Hepatocyte (in vitro differentiated cells): ENCODE measurements at regions not wholly inside any gene's neighbourhood (a gene's known extent, or its start where the extent isn't known, plus 50 kb on each side); places are given as distances from the start of the nearest gene placed in this dataset.

Experiments used
- DNase-seq: peaks from one replicate; pipeline ENCODE4 v3.0.0-alpha.2; 2016; ENCODE audit warnings: low spot score
- H2AFZ ChIP-seq: fragments of 200-600 bp; sonication (generic); 2 replicates; pipeline ENCODE4 v1.6.0; 2016; ENCODE audit warnings: antibody characterized with exemption, mild to moderate bottlenecking
- H3K27ac ChIP-seq: fragments of 200-600 bp; sonication (generic); 2 replicates; pipeline ENCODE4 v1.5.1; 2016; ENCODE audit warnings: mild to moderate bottlenecking
- H3K27me3 ChIP-seq: fragments of 200-600 bp; sonication (generic); 2 replicates; pipeline ENCODE4 v1.6.1; 2016
- H3K36me3 ChIP-seq: fragments of 200-600 bp; sonication (generic); replicated peaks from 2 replicates; pipeline ENCODE4 v1.5.1; 2016; ENCODE audit warnings: low read depth; ENCODE audit not compliant: insufficient read depth
- H3K4me1 ChIP-seq: fragments of 200-600 bp; sonication (generic); 2 replicates; pipeline ENCODE4 v1.5.1; 2016; ENCODE audit warnings: mild to moderate bottlenecking, moderate library complexity; ENCODE audit not compliant: insufficient read depth
- H3K4me2 ChIP-seq: fragments of 200-600 bp; sonication (generic); 2 replicates; pipeline ENCODE4 v1.6.0; 2016
- H3K4me3 ChIP-seq: fragments of 200-600 bp; sonication (generic); 2 replicates; pipeline ENCODE4 v1.5.1; 2016; ENCODE audit warnings: mild to moderate bottlenecking
- H3K79me2 ChIP-seq: fragments of 200-600 bp; sonication (generic); 2 replicates; pipeline ENCODE4 v1.6.0; 2017; ENCODE audit warnings: mild to moderate bottlenecking
- H3K9me2 ChIP-seq: fragments of 200-600 bp; sonication (generic); replicated peaks from 2 replicates; pipeline ENCODE4 v1.6.0; 2017; ENCODE audit warnings: mild to moderate bottlenecking; ENCODE audit not compliant: insufficient read depth
- H3K9me3 ChIP-seq: fragments of 200-600 bp; sonication (generic); 2 replicates; pipeline ENCODE4 v1.5.1; 2016; ENCODE audit warnings: low read depth, mild to moderate bottlenecking
- H4K20me1 ChIP-seq: fragments of 200-600 bp; sonication (generic); 2 replicates; pipeline ENCODE4 v1.6.0; 2016; ENCODE audit warnings: mild to moderate bottlenecking; ENCODE audit not compliant: insufficient read depth, poor library complexity, severe bottlenecking
- EZH2 ChIP-seq: fragments of 200-600 bp; sonication (generic); IDR thresholded peaks from 2 replicates; pipeline ENCODE4 v1.6.1; 2016; ENCODE audit warnings: antibody characterized with exemption, mild to moderate bottlenecking, borderline replicate concordance
- EZH2phosphoT487 ChIP-seq: fragments of 200-600 bp; sonication (generic); IDR thresholded peaks from one replicate; pipeline ENCODE4 v1.6.1; 2018; ENCODE audit warnings: antibody characterized with exemption, mild to moderate bottlenecking, low read depth, moderate library complexity; ENCODE audit not compliant: unreplicated experiment, severe bottlenecking
- WGBS: methylation state at CpG from one replicate; pipeline ENCODE4 v1.1.6; 2016; ENCODE audit warnings: low lambda C conversion rate; ENCODE audit errors: missing lambda C conversion rate; 5-methylcytosine and 5-hydroxymethylcytosine counted together
- TF ChIP-seq, protein P1 (sequence below): fragments of 200-600 bp; sonication (generic); IDR thresholded peaks from 2 replicates; pipeline ENCODE4 v1.5.1; 2016; ENCODE audit warnings: antibody characterized with exemption, mild to moderate bottlenecking; ENCODE audit not compliant: poor library complexity

DNA sequence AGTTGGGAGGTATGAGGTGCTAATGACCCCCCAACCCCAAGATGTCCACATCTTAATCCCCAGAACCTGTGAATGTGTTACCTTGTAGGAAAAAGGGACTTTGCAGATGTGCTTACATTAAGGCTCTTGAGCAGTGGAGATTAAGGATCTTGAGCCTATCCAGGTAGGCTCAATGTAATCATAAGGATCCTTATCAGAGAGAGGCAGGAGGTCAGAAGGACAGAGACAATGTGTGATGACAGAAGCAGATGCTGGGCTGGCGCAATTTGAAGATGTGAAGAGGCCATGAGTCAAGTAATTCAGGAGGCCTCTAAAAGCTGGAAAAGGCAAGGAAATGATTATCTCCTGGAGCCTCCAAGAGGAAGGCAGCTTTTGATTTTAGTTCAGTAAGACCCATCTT is 90.4 kb upstream of the MAX start:
- no peak overlapping the region for H3K4me2 ChIP-seq
- TF ChIP-seq, protein P1, sequence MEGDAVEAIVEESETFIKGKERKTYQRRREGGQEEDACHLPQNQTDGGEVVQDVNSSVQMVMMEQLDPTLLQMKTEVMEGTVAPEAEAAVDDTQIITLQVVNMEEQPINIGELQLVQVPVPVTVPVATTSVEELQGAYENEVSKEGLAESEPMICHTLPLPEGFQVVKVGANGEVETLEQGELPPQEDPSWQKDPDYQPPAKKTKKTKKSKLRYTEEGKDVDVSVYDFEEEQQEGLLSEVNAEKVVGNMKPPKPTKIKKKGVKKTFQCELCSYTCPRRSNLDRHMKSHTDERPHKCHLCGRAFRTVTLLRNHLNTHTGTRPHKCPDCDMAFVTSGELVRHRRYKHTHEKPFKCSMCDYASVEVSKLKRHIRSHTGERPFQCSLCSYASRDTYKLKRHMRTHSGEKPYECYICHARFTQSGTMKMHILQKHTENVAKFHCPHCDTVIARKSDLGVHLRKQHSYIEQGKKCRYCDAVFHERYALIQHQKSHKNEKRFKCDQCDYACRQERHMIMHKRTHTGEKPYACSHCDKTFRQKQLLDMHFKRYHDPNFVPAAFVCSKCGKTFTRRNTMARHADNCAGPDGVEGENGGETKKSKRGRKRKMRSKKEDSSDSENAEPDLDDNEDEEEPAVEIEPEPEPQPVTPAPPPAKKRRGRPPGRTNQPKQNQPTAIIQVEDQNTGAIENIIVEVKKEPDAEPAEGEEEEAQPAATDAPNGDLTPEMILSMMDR: no peak
- TF ChIP-seq EZH2phosphoT487 (no peak), EZH2 (no peak)
- no peak overlapping the region for H3K27ac ChIP-seq
- no peaks in the 10 kb centered on the region for H3K79me2 ChIP-seq
- H3K36me3 ChIP-seq: no peaks in the 10 kb centered on the region
- H2AFZ ChIP-seq: no peak overlapping the region
- no peaks in the 10 kb centered on the region for H4K20me1 ChIP-seq
- H3K4me1 ChIP-seq: no peaks in the 10 kb centered on the region
- H3K9me2 ChIP-seq: no peaks in the 10 kb centered on the region
- no peak for DNase-seq
- H3K27me3 ChIP-seq: no peaks in the 10 kb centered on the region
- no peaks in the 10 kb centered on the region for H3K9me3 ChIP-seq
- H3K4me3 ChIP-seq: no peak overlapping the region
- WGBS: 100% methylated on average over 1 of the region's 1 CpG

DNA sequence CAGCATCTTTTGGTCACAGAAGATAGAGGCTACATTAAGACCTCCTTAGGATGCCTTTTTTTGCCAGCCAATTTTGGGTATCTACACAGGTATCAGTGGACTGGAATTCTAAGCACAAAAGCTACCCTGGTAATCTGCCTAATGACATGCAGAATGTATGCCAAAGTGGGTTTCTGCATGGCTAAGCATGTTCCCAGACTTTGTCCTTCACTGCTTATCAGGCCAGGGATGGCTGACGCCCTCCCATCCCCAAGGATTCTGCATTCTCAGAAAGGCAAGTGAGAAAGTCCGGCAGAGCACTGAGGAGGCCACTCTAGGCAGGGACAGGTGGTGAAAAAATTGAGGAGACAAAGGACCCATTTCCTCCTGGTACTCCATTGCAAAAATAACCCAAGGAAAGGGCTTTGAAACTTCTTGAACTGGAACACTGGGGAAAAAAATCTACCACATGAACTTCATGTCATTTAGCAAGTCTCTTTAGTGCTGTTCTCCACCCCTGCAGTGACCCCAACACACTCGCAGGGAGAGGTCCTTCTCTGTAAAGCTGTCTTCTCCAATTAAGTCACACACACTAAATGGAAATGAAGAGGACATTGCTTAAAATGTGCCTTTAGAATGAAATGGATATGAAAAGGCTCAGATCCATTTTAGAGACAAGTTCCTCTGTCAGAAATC is 91.7 kb upstream of the MAX start:
- H3K4me2 ChIP-seq: no peak overlapping the region
- H2AFZ ChIP-seq: no peak overlapping the region
- no peaks in the 10 kb centered on the region for H3K9me2 ChIP-seq
- DNase-seq: no peak
- 58% methylated on average over 3 of the region's 3 CpGs for WGBS
- no peaks in the 10 kb centered on the region for H3K36me3 ChIP-seq
- no peak overlapping the region for H3K4me3 ChIP-seq
- no peaks in the 10 kb centered on the region for H3K4me1 ChIP-seq
- H3K27me3 ChIP-seq: no peaks in the 10 kb centered on the region
- H3K9me3 ChIP-seq: no peaks in the 10 kb centered on the region
- H3K27ac ChIP-seq: no peak overlapping the region
- H4K20me1 ChIP-seq: no peaks in the 10 kb centered on the region
- TF ChIP-seq EZH2: no peak
- no peak for TF ChIP-seq EZH2phosphoT487
- TF ChIP-seq, protein P1: no peak
- H3K79me2 ChIP-seq: no peaks in the 10 kb centered on the region

DNA sequence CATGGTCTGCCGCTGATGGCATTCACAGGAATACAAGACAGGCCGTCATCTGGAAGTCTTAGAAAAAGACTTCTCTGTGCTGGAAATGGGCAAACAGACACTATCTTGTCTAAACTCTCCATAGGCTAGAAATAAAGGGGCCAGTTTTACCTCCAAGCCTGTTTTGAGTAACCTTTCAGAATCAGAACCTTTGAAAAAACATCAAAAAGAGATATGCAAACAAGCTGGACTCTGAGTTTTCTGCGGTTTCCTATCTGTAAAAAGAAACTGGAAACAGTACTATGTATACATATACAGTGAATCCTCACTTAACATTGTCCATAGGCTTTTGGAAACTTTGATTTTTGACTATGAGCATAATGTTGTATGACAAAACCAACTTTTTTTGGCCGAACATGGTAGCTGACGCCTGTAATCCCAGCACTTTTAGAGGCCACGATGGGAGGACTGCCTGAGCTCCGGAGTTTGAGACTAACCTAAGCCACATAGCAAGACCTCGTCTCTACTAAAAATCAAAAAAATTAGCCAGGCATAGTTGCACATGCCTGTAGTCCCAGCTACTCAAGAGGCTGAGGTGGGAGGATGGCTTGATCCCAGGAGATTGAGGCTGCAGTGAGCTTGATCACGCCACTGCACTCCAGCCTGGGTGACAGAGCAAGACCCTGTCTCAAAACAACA is 92.9 kb upstream of the MAX start:
- H3K27ac ChIP-seq: no peak overlapping the region
- H3K9me2 ChIP-seq: no peaks in the 10 kb centered on the region
- H3K27me3 ChIP-seq: no peaks in the 10 kb centered on the region
- H4K20me1 ChIP-seq: no peaks in the 10 kb centered on the region
- H3K4me2 ChIP-seq: no peak overlapping the region
- no peaks in the 10 kb centered on the region for H3K79me2 ChIP-seq
- no peaks in the 10 kb centered on the region for H3K36me3 ChIP-seq
- H2AFZ ChIP-seq: no peak overlapping the region
- DNase-seq: no peak
- WGBS: 88% methylated on average over 9 of the region's 9 CpGs
- no peak for TF ChIP-seq EZH2phosphoT487
- TF ChIP-seq, protein P1: no peak
- no peak for TF ChIP-seq EZH2
- H3K4me3 ChIP-seq: no peak overlapping the region
- no peaks in the 10 kb centered on the region for H3K4me1 ChIP-seq
- no peaks in the 10 kb centered on the region for H3K9me3 ChIP-seq
